Endodermal cell (in vitro differentiated cells): ENCODE measurements at regions not wholly inside any gene's neighbourhood (a gene's known extent, or its start where the extent isn't known, plus 50 kb on each side); places are given as distances from the start of the nearest gene placed in this dataset.

ENCODE experiments used
- DNase-seq: peaks from one replicate; pipeline ENCODE4 v3.0.0-alpha.2; 2017
- H3K27ac ChIP-seq: 2 replicates; pipeline ENCODE4 v1.5.1; 2013; ENCODE audit warnings: mild to moderate bottlenecking, low read depth, low read length, moderate library complexity
- H3K27me3 ChIP-seq: 2 replicates; pipeline ENCODE4 v1.6.1; 2013; ENCODE audit warnings: mild to moderate bottlenecking, low read length, moderate library complexity; ENCODE audit not compliant: insufficient read depth, control insufficient read depth, poor library complexity, severe bottlenecking
- H3K36me3 ChIP-seq: 2 replicates; pipeline ENCODE4 v1.7.0; 2013; ENCODE audit warnings: mild to moderate bottlenecking, low read length, moderate library complexity; ENCODE audit not compliant: control insufficient read depth, insufficient read depth
- H3K4me1 ChIP-seq: one replicate; pipeline ENCODE4 v1.7.0; 2013; ENCODE audit warnings: low read length; ENCODE audit not compliant: control insufficient read depth, insufficient read depth
- H3K4me3 ChIP-seq: 2 replicates; pipeline ENCODE4 v1.5.1; 2013; ENCODE audit warnings: mild to moderate bottlenecking, low read length, moderate library complexity
- H3K9ac ChIP-seq: 2 replicates; pipeline ENCODE4 v1.6.1; 2013; ENCODE audit warnings: mild to moderate bottlenecking, low read length, moderate library complexity; ENCODE audit not compliant: poor library complexity, severe bottlenecking; ENCODE audit errors: extremely low read depth
- H3K9me3 ChIP-seq: 2 replicates; pipeline ENCODE4 v1.6.1; 2013; ENCODE audit warnings: mild to moderate bottlenecking, low read length, moderate library complexity; ENCODE audit not compliant: control insufficient read depth
- H3K27ac Mint-ChIP-seq: 2 replicates; pipeline ENCODE4 v1.8.0; 2020; ENCODE audit warnings: mixed read lengths
- H3K27me3 Mint-ChIP-seq: 2 replicates; pipeline ENCODE4 v1.8.0; 2021; ENCODE audit warnings: mild to moderate bottlenecking, mixed read lengths; ENCODE audit not compliant: insufficient read depth
- H3K36me3 Mint-ChIP-seq: 2 replicates; pipeline ENCODE4 v1.8.0; 2020; ENCODE audit warnings: low read depth, mixed read lengths
- H3K4me1 Mint-ChIP-seq: 2 replicates; pipeline ENCODE4 v1.8.0; 2020; ENCODE audit warnings: mixed read lengths
- H3K4me3 Mint-ChIP-seq: 2 replicates; pipeline ENCODE4 v1.8.0; 2020; ENCODE audit warnings: mild to moderate bottlenecking, moderate library complexity, mixed read lengths
- H3K9me3 Mint-ChIP-seq: 2 replicates; pipeline ENCODE4 v1.8.0; 2020; ENCODE audit warnings: mild to moderate bottlenecking, mixed read lengths
- CTCF ChIP-seq: fragments of 200-600 bp; sonication (generic); conservative IDR thresholded peaks from 2 replicates; pipeline ENCODE4 v1.5.0; 2021; ENCODE audit warnings: antibody characterized with exemption, mild to moderate bottlenecking
- WGBS, 2 experiments: methylation state at CpG; one replicate each; pipeline versions ENCODE4 v1.1.5 to v1.1.7; 2013; ENCODE audit warnings: missing lambda C conversion rate in 2 of 2, mixed read lengths in 1 of 2; ENCODE audit not compliant: insufficient coverage in 1 of 2, insufficient read length in 1 of 2; 5-methylcytosine and 5-hydroxymethylcytosine counted together

- H3K36me3 ChIP-seq: no peaks in the 10 kb centered on the region
- no peak overlapping the region for H3K27ac ChIP-seq
- no peak for TF ChIP-seq CTCF
- no peaks in the 10 kb centered on the region for H3K27me3 Mint-ChIP-seq
- no peak overlapping the region for H3K27ac Mint-ChIP-seq
- no peaks in the 10 kb centered on the region for H3K4me1 Mint-ChIP-seq
- WGBS, 2 experiments: 100% methylated on average over 2 of the region's 2 CpGs; no CpG with 5 or more reads in 1 of the 2 experiments
- no peak overlapping the region for H3K4me3 ChIP-seq
- no peak for DNase-seq
- H3K9ac ChIP-seq: no peak overlapping the region
- peaks cover 5% of the 10 kb centered on the region for H3K9me3 ChIP-seq
- H3K36me3 Mint-ChIP-seq: no peaks in the 10 kb centered on the region
- no peaks in the 10 kb centered on the region for H3K27me3 ChIP-seq
- H3K9me3 Mint-ChIP-seq: peaks cover 6% of the 10 kb centered on the region
- no peak overlapping the region for H3K4me3 Mint-ChIP-seq
- no peaks in the 10 kb centered on the region for H3K4me1 ChIP-seq
Observed at GRCh38 chr2:221245772-221246171, 326.3 kb downstream of the EPHA4 start.

- no peaks in the 10 kb centered on the region for H3K27me3 Mint-ChIP-seq
- H3K27me3 ChIP-seq: no peaks in the 10 kb centered on the region
- H3K4me1 Mint-ChIP-seq: peaks cover 16% of the 10 kb centered on the region
- no peaks in the 10 kb centered on the region for H3K36me3 ChIP-seq
- H3K36me3 Mint-ChIP-seq: peaks cover 3% of the 10 kb centered on the region
- no peak overlapping the region for H3K27ac Mint-ChIP-seq
- no peak overlapping the region for H3K9ac ChIP-seq
- WGBS, 2 experiments: 72 to 88% methylated on average over 1 to 4 of the region's 4 CpGs
- no peak overlapping the region for H3K4me3 ChIP-seq
- H3K27ac ChIP-seq: no peak overlapping the region
- peaks cover 3% of the 10 kb centered on the region for H3K4me1 ChIP-seq
- H3K9me3 ChIP-seq: peaks cover 9% of the 10 kb centered on the region
- DNase-seq: no peak
- peaks cover 20% of the 10 kb centered on the region for H3K9me3 Mint-ChIP-seq
- no peak overlapping the region for H3K4me3 Mint-ChIP-seq
- TF ChIP-seq CTCF: no peak
Observed at GRCh38 chr2:221254299-221254698, 317.8 kb downstream of the EPHA4 start.

GRCh38 chr2:221255862-221256261, 316.2 kb downstream of the EPHA4 start:
- Histone ChIP-seq H3K9me3 (peaks cover 9% of the 10 kb centered on the region), H3K4me1 (peaks cover 3% of the 10 kb centered on the region), H3K36me3 (no peaks in the 10 kb centered on the region), H3K4me3 (peak overlapping the region; percentile 62), H3K9ac (no peak overlapping the region), H3K27me3 (no peaks in the 10 kb centered on the region), H3K27ac (peak overlapping the region; percentile 92)
- peaks cover 16% of the 10 kb centered on the region for H3K4me1 Mint-ChIP-seq
- no peaks in the 10 kb centered on the region for H3K27me3 Mint-ChIP-seq
- TF ChIP-seq CTCF: no peak
- no peak overlapping the region for H3K4me3 Mint-ChIP-seq
- peak; percentile 77 for DNase-seq
- peaks cover 3% of the 10 kb centered on the region for H3K36me3 Mint-ChIP-seq
- H3K9me3 Mint-ChIP-seq: peaks cover 20% of the 10 kb centered on the region
- WGBS, 2 experiments: 64 to 78% methylated on average over 2 to 5 of the region's 5 CpGs
- H3K27ac Mint-ChIP-seq: peak overlapping the region; percentile 71
